GM18519 (cell line): ENCODE measurements at regions not wholly inside any gene's neighbourhood (a gene's known extent, or its start where the extent isn't known, plus 50 kb on each side); places are given as distances from the start of the nearest gene placed in this dataset.

Source experiments
- ATAC-seq: cut with Tn5 transposase; IDR thresholded peaks from one replicate; pipeline ENCODE4 v1.9.1; 2021; ENCODE audit warnings: mild to moderate bottlenecking, moderate library complexity; ENCODE audit not compliant: unreplicated experiment, low FRiP score

DNA sequence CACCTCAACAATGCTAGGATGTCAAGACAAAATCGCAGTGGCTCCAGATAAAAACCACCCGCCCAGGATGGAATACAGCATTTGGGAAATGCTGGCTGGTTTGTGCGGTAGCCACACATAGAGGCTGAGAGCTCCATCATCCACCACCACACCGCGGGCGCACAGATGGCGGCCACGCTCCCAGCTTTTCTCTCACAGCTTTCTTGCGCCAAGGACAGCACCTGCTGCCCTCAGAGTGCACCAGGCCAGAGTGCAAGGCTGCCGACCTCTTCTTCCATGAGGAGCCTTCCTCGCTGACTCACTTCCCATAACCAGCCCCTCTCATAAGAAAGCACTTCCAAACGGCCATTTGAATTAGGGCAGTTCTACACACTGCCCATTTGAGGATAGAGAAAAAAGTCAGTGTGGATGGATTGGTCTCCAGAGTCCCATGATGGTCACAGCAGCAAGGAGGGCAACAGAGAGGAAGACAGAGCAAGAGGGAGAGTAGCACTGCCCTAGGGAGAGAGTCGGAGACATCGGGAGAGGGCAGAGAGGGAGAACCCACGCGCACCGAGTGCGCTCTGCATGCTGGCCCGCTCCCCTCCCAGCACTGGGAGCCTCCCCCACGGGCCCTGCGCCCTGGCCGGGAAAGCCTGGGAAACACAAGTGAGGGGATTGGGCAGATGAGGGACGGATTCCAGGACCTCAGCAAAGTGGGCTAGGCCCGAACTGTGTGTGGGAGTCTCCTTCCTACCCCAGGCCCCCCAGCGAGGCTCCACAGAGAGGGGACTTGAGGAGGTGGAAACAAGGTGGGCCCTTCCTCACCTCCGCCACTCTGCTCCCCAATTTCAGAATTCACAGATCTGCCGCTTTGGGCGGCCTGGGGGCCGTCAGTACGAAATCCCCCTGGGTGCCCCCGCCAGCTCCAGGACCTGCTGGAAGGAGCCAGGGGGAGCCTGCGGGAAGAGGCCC is 156.9 kb downstream of the USP12 start:
- ATAC-seq = no peak

DNA sequence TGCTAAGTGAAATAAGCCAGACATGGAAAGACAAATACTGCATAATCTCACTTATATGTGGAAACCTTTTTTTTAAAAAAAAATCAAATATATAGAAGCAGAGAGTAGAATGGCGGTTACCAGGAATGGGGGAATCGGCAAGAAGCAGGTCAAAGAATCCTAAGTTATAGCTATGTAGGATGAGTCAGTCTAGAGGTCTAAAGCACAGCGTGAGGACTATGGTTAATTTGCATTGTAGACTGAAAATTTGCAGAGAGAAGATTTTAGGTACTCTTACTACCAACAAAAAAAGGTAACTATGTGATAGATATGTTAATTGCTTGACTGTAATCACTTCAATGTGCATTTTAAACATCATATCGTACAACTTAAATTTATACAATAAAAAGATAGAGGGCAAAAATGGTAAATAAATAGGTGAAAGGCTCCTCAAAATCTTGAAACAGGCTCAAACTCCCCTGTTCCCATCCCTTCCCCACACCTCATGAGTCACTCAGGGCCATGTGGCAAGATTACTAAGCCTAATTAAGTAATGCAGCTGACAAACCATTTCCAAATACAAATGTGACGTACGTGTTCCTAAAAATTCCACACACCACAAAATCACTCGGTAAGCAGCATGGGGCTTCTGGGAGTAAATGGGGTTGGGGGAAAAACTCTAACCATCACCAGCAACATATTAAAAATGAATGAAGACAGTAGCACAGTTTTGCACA is 159.0 kb downstream of the USP12 start:
- ATAC-seq = no peak

DNA sequence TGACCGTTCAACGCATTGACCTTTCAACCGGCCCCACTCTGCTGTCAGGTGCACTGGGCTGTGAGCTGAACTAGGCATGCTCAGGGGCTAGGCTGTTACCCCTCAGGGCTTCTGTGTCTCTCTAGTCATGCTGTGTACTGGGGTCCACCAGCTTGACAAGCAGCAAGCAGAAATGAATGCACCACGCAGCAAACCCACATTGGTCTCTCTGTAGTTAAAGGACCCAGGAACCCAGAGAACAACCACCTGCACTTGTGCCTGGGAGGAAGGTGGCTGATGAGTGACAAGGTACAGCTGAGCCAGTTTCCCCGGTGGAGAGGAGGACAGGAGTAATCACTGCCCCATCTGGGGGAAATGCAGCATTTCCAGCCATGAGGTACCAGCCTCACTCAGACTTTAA is 159.9 kb downstream of the USP12 start:
- ATAC-seq = no peak

DNA sequence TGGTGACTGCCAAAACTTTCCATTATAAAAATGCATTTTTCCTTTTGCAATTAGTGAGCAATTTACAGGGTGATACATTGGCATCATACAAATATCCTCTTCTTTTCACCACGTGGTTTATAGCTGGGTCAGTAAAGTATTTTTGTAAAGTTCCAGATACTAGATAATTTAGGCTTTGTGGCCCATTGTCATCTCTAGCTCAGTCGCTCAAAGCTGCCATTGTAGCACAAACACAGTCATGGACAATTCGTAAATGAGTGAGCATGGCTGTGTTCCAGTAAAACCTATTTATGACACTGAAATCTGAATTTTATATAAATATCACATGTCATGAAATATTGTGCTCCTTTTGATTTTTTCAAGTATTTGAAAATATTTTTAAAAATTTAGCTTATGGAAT is 162.9 kb downstream of the USP12 start:
- ATAC-seq = no peak

DNA sequence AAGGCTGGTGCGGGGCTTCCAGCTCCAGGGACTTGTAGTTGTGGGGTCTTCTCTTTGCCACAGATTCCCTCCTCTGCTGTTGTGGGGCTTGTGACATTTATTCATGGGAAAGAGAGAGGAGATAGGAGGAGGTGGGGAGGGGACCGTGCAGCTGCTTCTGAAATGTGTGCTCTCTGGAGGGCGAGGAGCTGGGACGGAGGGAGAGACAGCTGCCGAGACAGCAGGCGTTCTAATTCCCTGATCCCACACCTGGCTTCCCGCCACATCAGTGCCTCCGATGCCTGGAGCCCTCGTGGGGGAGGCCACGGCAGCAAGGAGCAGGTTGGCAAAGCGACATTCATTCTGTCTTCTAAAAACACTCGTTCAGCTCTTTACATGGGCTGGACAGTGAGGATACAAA is 164.4 kb downstream of the USP12 start:
- ATAC-seq = no peak

DNA sequence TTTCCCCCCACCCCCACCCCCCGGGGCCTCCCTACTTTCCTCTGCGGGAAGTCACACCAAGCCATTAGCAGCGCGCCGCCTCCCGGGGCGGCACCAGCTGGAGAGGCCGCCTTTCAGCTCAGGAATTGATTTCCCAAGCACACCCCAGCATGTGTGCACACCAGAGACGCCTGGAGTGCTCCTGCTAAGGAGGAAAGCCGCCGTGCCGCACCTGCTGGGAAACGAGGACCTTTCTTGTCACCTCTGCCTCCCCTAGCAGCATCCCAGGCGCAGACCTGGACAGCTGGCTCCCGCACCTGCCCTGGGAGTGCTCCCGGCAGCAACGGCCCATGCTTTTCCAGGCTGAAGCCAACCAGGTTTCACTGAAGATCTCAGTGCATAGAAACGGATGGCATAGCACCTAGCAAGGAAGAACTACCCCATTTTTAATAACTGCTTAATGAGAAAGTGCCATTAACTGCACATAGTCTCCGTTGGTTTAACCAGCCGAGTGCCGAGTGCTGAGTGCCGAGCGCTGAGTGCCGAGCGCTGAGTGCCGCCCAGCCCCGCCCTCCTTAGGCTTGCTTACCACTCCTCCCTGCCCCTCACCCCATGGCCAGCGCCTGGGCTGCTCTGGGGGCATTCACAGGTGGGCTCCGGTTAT is 165.0 kb downstream of the USP12 start:
- ATAC-seq = no peak

DNA sequence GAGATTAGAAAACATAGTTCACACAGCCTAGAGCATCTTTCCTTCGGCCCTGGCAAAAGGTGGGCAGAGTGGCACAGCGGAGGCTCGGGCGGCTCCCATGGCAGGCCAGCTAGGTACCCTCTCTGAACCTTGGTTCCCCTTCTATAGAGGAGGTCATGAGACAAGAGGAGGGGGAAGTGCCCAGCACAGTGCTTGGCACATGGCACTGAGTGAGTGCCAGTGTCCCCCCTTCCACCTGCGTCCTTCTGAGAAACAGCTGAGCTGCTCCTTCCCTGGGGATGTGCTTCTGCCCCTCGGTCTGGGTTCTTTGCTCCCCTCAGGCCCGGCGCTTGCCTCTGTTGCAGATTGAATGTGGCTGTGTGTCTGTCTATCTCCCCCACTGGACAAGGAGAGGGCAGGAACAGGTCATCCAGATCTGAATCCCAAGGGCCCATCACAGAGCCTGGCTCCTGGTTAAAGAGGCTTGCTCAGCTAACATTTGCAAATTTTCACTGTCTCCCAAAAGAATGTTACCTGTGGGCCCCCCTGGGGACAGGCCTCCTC is 165.6 kb downstream of the USP12 start:
- no peak for ATAC-seq

DNA sequence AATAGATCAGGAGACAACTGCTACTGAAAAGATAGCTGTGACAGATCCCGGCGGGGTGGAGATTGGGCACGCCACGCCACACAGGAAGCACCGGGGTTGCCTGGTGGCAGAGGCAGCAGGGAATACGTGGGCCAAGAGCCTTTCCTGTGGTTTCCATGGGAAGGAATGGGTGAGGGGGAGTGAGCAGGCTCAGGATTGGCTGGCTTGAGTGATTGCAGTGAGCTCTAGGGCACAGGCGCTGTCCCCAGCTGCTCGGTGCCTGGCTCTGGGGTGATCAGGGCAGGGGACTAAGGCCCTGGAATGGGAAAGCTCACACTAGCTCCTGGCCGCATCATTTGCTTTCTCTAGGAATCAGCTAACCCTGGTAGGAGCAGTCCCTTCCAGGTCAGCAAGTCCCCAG is 166.1 kb downstream of the USP12 start:
- ATAC-seq = no peak

DNA sequence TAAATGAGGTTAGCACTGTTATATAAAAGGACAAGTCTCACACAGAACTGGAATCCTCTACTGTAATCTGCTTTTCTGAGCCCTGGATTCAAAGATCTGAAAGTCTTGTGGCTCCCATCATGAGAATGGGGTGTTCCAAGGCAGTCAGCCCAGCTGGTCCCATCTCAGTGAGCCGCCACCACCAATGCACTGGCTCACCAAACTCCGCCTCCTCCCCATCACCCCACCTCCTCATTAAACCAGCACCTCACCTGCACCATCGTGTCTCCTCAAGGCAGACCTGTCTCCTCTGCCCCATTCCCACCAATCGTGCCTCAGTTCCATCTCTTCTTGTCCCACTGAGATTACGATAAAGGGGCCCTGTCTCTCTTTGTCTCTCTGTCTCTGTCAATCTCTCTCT is 166.7 kb downstream of the USP12 start:
- no peak for ATAC-seq

DNA sequence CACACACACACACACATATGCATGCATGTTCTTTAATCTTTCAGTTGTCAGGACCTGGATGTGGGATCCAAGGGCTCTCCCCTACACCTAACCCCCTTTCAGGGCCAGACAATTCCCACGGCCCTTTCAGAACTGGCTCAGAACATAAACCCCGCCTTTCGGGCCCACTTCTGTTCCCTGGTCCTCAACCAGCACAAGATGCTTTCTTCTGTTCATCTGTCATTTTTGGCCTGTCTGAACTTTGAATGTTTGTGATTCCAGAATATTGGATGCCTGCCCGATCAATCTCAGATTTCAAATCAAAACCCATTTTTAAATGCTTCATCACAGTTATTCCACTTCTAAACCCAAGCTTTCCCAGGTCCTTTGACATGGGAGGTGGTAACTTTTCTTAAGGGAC is 167.3 kb downstream of the USP12 start:
- no peak for ATAC-seq

DNA sequence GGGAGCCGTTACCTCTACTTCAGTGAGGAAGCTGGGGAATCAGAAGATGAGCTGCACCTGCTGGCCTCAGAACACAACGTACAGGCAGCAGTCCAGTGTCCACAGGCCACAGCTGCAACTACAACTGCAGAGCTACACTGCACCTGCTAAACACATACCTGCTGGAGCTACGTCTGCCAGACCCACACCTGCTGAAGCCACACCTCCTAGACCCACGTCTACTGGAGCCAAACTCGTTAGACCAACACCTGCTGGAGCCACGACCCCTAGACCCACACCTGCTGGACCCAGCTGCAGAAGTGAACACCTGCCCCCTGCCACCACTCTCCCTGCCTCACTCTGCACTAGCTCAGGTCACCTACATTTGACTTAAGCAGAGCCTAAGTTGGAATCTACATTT is 169.9 kb downstream of the USP12 start:
- no peak for ATAC-seq

DNA sequence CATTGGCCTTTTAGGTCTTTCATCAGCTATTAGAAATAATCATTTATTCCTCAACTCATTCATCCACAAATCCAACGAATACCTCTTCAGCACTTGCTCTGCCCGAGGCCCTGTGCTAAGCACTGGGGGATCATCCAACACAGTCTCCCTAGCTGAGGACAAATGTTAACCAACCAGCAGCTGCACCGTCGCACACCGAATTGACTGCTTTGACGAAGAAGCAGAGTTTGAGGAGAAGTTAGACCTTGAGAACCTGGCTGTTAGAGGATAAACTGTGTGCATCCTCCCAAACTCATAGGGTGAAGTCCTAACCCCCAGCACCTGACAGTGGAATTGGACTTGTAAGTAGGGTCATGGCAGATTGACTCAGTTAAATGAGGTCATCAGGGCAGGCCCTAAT is 170.9 kb downstream of the USP12 start:
- ATAC-seq = no peak

DNA sequence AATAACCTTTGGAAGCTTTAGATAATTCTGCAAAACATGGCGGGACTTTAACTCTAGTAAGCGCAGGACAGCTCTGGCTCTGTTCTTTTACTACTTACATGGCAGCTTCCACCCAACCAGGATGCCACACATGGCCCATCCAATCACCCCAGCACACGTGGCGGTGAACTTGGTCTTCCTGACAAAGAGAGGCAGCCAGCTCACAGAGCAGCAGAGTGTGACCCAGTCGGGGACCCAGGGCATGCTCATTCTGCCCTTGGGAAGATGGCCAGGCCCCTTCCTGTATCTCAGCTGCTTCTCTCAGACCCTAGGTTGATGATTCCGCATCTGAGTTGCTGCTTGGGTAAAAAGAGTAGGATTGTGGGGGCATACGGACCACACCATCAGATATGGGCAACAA is 172.1 kb downstream of the USP12 start:
- ATAC-seq = no peak

DNA sequence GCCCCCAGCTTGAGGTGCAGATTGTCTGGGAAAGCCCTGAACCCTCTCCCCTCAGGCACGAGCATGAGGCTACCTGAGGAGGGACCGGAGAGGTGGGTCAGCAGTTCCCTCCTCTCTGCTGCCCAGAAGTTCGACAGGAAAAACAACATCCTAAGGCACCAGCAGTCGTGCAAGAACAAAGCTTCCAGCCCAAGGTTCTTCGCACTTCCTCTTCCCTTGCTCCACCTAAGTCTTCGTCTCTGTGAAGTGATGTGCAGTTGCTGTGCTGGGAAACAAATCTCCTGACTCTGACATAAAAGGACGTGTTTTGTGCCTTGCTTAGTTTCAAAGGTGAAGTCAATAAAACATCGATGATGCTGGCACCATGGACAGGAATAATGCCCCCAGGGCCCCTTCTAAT is 173.3 kb downstream of the USP12 start:
- ATAC-seq = no peak

DNA sequence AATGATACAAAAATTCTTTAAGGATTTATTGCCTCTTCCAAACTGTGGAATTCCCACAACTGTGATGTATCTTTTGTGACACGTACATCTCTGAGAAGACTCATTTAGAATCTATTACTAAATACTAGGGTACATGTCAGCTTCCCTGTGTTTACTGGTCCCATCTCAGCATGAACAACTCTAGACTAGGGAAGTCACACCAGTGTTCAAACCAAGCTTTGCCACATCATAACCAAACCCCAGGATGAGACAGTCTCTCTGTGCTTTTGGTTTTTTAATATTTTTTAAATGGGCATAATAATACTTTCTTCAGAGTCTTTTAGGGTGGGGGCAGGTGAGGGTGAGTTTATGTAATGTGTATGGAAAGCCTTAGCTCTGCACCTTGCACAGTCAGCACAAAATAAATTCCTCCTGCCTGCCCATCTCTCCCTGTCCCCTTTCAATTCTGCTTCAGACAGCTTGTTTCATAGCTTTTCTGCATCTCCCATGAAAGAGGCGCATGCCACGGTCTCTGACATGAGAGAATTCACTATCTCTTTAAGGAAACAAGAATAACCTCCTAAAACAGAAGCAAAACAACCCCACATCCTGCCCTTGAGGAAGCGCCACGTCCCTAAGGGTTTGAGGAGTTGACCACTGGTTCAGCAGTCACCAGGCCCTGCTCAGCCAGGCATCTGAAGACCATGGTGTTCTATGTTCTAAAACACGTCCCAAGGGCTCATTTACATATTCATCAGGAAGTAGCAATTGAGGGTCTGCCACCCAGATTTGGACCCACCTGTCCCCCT is 174.5 kb downstream of the USP12 start:
- ATAC-seq = no peak

DNA sequence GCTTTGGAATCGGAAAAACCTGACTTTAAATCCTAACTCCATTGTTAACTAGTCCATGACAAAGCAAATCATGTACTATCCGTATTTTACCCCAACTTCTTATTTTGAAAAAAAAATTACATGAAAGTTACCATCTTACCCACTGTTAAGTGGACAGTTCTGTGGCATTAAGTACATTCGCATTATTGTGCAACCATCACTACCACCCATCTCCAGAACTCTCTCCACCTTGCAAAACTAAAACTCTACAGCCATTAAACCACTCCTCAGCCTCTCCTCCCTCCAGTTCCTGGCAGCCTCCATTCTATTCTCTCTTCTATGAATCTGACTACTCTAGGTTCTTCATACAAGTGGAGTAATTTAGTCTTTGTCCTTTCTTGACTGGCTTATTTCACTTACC is 176.5 kb downstream of the USP12 start:
- no peak for ATAC-seq

DNA sequence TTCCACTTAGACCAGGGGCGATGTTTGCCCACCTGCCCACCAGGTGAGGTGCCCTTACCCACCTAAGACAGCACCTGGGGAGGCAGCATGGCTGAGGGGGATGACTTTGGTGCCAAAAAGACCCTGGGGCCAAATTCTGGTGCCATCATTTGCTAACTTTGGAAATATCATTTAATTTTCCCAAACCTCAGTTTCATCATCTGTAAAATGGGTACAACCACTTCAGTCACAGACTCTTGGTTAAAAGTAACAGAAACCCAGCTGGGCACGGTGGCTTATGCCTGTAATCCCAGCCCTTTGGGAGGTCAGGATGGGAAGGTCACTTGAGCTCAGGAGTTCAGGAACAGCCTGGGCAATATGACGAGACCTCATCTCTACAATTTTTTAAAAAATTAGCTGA is 177.8 kb downstream of the USP12 start:
- ATAC-seq = no peak

DNA sequence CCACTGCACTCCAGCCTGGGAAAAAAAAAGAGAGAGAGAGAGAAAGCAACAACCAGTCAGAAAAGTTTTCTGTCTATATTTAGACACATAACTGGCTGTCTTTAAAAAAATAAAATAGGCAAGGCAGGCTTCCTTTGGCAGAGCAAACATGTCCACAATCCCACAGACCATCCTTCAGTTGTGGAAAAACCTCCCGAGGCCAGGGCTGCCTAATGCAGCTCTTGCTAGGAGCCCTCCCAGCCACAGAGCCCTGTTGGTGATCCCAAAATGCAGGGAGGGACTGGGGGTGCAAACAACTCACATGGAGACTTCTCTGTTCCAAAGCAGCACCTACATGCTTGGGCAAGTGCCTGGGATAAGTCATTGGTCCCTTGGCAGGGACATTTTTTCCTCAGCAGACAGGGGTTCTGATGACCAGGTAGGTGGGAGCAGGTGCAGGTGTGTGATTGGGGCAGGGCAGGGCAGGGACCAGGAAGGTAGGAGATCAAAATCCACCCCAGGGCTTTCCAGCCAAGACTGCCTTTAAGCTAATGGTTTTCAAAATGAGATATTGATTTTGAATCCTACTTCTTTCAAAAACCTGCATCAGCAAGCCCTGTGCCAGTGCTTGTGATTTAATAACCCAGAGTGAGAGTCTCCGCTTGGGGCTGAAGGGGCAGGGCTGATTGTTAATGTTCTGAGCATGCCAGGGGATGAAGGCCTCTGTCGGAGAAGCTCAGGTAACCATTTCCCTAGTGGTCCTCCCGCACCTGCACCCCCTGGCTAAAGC is 178.5 kb downstream of the USP12 start:
- ATAC-seq = no peak

DNA sequence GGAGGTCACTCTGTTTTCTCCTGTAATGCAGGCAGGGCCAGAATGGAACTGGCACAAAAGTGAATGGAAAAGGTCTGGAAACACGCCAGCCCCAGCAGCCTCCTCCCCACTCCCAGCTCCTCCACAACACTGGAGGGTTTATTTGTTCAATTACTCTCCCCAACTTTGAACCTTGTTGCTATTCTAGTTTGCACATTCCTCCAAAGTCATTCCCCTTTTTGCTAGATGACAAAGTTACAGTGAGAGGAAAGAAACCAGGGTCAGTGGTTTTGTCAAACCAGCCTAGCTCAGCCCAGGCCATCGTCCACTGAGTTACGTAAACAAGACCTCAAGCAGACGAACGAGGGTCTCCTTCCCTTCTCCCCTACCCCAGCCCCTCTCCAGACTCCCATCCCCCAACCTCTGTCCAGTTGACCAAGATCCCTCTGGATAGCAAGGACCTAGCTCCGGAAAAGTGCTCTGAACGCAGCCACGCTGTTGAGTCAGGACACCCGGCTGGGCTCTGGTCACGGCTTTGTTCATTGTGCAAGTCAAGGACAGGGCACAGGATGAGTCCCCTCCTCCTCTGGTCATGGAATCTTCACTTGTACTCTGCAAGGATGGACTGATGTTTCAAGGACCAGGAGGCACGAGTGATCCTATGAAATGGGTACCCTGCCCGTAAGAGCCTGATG is 180.0 kb downstream of the USP12 start:
- no peak for ATAC-seq
